ENCODE measurements at regions not wholly inside any gene's neighbourhood (a gene's known extent, or its start where the extent isn't known, plus 50 kb on each side); places are given as distances from the start of the nearest gene placed in this dataset.

GRCh38 chr10:118844731-118845521 lies 90.2 kb upstream of the CACUL1 start:
- TF ChIP-seq, protein P1, sequence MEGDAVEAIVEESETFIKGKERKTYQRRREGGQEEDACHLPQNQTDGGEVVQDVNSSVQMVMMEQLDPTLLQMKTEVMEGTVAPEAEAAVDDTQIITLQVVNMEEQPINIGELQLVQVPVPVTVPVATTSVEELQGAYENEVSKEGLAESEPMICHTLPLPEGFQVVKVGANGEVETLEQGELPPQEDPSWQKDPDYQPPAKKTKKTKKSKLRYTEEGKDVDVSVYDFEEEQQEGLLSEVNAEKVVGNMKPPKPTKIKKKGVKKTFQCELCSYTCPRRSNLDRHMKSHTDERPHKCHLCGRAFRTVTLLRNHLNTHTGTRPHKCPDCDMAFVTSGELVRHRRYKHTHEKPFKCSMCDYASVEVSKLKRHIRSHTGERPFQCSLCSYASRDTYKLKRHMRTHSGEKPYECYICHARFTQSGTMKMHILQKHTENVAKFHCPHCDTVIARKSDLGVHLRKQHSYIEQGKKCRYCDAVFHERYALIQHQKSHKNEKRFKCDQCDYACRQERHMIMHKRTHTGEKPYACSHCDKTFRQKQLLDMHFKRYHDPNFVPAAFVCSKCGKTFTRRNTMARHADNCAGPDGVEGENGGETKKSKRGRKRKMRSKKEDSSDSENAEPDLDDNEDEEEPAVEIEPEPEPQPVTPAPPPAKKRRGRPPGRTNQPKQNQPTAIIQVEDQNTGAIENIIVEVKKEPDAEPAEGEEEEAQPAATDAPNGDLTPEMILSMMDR (IDR thresholded peaks at IDR 0.05; ENCODE audit: borderline replicate concordance) = no peak
- peaks cover 24% of the 10 kb centered on the region for H3K4me1 ChIP-seq
- no peak overlapping the region for H3K27ac ChIP-seq (replicated peaks)
- no peak overlapping the region for H3K4me3 ChIP-seq
- no peaks in the 10 kb centered on the region for H3K36me3 ChIP-seq
- intact Hi-C loops (cut with micrococcal nuclease) = no loop called here
- DNase-seq = no peak
- H3K27me3 ChIP-seq (ENCODE audit: low read depth) = no peaks in the 10 kb centered on the region
- H3K9me3 ChIP-seq (replicated peaks) = no peaks in the 10 kb centered on the region

GRCh38 chr10:118845776-118846175 lies 91.0 kb upstream of the CACUL1 start:
- H3K27me3 ChIP-seq (ENCODE audit: low read depth) = no peaks in the 10 kb centered on the region
- TF ChIP-seq, protein P1 (IDR thresholded peaks at IDR 0.05; ENCODE audit: borderline replicate concordance) = no peak
- no peaks in the 10 kb centered on the region for H3K9me3 ChIP-seq (replicated peaks)
- H3K36me3 ChIP-seq = no peaks in the 10 kb centered on the region
- H3K4me1 ChIP-seq = peaks cover 24% of the 10 kb centered on the region
- intact Hi-C loops (cut with micrococcal nuclease) = no loop called here
- H3K27ac ChIP-seq (replicated peaks) = no peak overlapping the region
- no peak for DNase-seq
- H3K4me3 ChIP-seq = no peak overlapping the region

DNA sequence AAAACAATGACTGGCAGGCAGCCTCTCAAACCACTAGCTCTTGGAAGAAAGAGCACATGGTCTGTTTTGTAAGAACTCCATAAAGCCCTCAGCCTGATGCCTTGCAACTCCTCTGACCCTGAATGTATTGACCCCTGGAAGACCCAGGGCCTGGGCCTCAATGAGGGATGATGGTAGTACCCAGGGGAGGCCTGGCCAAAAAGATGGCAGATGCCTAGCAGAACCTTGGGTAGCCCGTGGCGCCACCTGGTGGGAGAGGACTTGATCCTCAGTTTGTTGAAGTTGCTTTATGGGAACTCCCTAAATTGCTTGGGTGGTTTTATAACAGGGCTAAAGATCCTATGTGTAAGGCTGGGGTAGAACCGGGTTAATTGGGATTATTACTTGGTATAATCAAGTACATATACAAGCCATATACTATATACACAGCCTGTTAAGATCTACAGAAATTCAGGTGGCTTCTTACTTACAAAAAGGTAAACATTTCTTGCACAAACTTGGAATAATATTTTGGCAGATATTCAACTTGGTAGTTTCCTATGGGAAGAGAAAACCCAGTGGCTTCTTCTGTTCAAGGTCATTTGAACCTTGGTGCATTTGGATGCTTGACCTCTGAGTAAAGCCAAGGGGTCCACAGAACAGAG lies 95.8 kb upstream of the CACUL1 start:
- Histone ChIP-seq H3K27ac (replicated peaks) (no peak overlapping the region), H3K4me3 (no peak overlapping the region), H3K36me3 (no peaks in the 10 kb centered on the region), H3K4me1 (peaks cover 8% of the 10 kb centered on the region), H3K27me3 (ENCODE audit: low read depth) (no peaks in the 10 kb centered on the region), H3K9me3 (replicated peaks) (no peaks in the 10 kb centered on the region)
- DNase-seq = peak; percentile 60
- TF ChIP-seq, protein P1 (IDR thresholded peaks at IDR 0.05; ENCODE audit: borderline replicate concordance) = peak; percentile 61
- intact Hi-C loops (cut with micrococcal nuclease) = no loop called here

DNA sequence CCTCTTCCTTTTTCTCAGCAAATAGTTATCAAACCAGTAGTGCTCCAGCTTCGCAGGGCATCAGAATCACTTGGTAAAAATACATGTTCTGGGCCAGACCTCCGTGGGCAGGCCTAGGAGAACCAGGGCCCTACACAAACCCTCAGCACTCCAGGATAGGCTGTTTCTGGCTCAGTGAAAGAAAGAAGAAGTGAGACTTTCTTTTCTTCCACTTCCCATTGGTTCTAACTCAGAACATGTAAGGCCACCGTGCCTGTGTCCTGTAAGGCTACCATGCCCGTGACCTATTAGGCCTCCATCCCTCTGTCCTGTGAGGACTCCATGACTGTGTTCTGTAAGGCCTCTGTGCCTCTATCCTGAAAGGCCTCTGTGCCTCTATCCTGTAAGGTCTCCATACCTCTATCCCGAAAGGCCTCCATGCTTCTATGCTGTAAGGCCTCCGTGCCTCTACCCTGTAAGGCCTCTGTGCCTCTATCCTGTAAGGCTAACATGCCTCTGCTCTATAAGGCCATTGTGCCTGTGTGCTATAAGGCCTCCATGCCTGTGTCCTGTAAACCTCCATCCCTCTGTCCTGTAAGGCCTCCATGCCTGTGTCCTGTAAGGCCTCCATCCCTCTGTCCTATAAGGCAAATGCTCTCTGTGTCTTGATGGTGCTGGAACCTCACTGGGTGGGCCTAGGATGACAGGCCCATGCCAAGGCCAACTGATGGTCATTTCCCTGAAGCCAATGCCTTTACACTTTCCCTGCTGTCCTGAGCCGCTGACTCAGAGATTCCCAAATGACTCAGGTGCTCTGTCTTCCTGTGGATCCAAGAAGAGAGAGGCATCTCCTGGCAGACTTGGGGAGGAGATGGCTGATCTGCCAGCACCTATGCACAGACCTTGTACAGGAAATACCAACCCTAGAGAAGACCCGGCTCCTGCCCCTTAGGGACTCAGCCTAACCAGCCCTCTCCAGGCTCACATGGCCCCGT lies 96.6 kb upstream of the CACUL1 start:
- Histone ChIP-seq H3K27me3 (ENCODE audit: low read depth) (no peaks in the 10 kb centered on the region), H3K27ac (replicated peaks) (no peak overlapping the region), H3K36me3 (no peaks in the 10 kb centered on the region), H3K4me1 (peaks cover 8% of the 10 kb centered on the region), H3K9me3 (replicated peaks) (no peaks in the 10 kb centered on the region), H3K4me3 (no peak overlapping the region)
- TF ChIP-seq, protein P1 (IDR thresholded peaks at IDR 0.05; ENCODE audit: borderline replicate concordance) = no peak
- DNase-seq = no peak
- intact Hi-C loops (cut with micrococcal nuclease) = no loop called here

DNA sequence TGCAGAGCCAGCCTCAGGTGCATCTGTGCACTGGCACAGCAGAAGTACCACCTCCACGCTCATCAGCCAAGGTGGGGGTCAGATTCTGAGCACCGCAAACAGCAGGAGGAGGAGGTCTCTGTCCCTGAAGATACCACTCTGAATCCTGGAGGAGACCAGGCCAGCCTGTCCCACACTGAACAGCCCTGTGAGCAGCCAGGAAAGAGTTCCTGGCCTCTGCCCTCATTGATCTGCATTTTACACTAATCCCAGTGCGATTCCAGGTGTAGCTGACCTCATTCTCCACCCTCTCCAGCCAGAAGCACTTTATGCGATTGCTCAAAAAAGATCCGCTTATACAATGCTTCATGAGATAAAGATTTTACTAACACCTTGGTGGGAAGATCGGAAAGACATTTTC lies 99.1 kb upstream of the CACUL1 start:
- Histone ChIP-seq H3K4me1 (peaks cover 8% of the 10 kb centered on the region), H3K36me3 (no peaks in the 10 kb centered on the region), H3K9me3 (replicated peaks) (peaks cover 8% of the 10 kb centered on the region), H3K27ac (replicated peaks) (no peak overlapping the region), H3K4me3 (no peak overlapping the region), H3K27me3 (ENCODE audit: low read depth) (no peaks in the 10 kb centered on the region)
- DNase-seq = no peak
- intact Hi-C loops (cut with micrococcal nuclease) = no loop called here
- TF ChIP-seq, protein P1 (IDR thresholded peaks at IDR 0.05; ENCODE audit: borderline replicate concordance) = no peak

All from left ventricle myocardium inferior (tissue), 1 donor.